SH-SY5Y (cell line): ENCODE measurements at regions not wholly inside any gene's neighbourhood (a gene's known extent, or its start where the extent isn't known, plus 50 kb on each side); places are given as distances from the start of the nearest gene placed in this dataset.

Source experiments
- GATA2 ChIP-seq: IDR thresholded peaks from 2 replicates; pipeline ENCODE4 v1.6.1; 2011; ENCODE audit warnings: mild to moderate bottlenecking, low read depth, low read length
- GATA3 ChIP-seq: IDR thresholded peaks from 2 replicates; pipeline ENCODE4 v1.6.1; 2011; ENCODE audit warnings: low read depth, mild to moderate bottlenecking, low read length, moderate library complexity

GRCh38 chr5:39713250-39713916 is 288.6 kb upstream of the DAB2 start:
- TF ChIP-seq GATA2 (no peak), GATA3 (no peak)
